ENCODE measurements at regions not wholly inside any gene's neighbourhood (a gene's known extent, or its start where the extent isn't known, plus 50 kb on each side); places are given as distances from the start of the nearest gene placed in this dataset.

DNA sequence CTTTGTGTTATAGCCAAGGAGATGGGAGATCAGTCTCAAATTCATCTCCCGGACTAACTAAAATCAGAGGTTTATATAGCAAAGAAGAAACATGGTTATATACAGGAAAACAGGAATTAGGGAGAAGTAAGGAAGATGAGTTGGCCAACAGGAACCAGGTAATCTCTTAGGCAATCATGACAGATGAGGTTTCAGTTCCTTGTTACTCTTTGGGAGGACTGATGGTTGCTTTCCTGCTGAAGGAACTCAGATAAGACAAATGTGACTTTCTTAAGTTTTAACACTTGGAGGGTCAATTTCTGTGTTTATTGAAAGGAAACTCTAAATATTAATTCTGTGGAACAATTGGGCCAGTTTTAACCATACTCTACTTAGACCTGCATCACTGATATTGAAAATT is 1072.0 kb upstream of the CNTN5 start:
- TF ChIP-seq, protein P1, sequence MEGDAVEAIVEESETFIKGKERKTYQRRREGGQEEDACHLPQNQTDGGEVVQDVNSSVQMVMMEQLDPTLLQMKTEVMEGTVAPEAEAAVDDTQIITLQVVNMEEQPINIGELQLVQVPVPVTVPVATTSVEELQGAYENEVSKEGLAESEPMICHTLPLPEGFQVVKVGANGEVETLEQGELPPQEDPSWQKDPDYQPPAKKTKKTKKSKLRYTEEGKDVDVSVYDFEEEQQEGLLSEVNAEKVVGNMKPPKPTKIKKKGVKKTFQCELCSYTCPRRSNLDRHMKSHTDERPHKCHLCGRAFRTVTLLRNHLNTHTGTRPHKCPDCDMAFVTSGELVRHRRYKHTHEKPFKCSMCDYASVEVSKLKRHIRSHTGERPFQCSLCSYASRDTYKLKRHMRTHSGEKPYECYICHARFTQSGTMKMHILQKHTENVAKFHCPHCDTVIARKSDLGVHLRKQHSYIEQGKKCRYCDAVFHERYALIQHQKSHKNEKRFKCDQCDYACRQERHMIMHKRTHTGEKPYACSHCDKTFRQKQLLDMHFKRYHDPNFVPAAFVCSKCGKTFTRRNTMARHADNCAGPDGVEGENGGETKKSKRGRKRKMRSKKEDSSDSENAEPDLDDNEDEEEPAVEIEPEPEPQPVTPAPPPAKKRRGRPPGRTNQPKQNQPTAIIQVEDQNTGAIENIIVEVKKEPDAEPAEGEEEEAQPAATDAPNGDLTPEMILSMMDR (conservative IDR thresholded peaks at IDR 0.05; ENCODE audit: control insufficient read depth, insufficient read depth, low read depth, low read length), result no peak
- H3K4me3 ChIP-seq (ENCODE audit: control insufficient read depth, low read depth, low read length), result no peak overlapping the region
- no peak for DNase-seq (ENCODE audit: low read depth)

DNA sequence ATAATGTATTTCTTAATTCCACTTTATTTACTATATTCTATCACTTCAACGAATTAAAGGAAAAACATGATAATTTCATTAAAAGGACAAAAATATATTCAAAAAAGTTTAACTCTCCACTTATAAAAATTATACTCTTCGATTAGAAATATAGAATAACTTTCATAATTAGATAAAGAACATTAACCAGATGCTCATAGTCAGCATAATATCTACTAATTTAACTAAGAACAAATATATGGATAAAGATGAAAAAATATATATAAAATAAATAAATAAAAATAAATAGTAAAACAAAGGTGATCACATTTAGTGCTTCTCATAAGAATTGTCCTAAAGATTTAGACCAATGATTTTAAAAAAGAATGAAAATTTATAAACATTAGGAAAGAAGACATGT is 1065.2 kb upstream of the CNTN5 start:
- no peak overlapping the region for H3K4me3 ChIP-seq (ENCODE audit: control insufficient read depth, low read depth, low read length)
- TF ChIP-seq, protein P1 (conservative IDR thresholded peaks at IDR 0.05; ENCODE audit: control insufficient read depth, insufficient read depth, low read depth, low read length), result no peak
- DNase-seq (ENCODE audit: low read depth), result no peak

DNA sequence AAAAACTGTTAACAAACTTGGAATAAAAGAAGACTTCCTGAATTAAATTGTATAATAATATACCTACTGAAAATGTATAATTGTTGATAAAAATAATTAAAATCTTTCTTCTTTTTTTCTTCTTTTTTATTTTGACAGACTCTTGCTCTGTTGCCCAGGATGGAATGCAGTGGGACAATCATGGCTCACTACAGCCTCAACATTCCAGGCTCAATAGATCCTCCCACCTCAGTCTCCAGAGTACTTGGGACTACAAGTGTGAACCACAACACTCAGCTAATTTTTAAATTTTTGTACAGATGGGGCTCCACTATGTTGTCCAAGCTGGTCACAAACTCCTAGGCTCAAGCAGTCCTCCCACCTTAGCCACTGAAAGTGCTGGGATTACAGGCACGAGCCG is 1063.8 kb upstream of the CNTN5 start:
- no peak for DNase-seq (ENCODE audit: low read depth)
- no peak overlapping the region for H3K4me3 ChIP-seq (ENCODE audit: control insufficient read depth, low read depth, low read length)
- TF ChIP-seq, protein P1 (conservative IDR thresholded peaks at IDR 0.05; ENCODE audit: control insufficient read depth, insufficient read depth, low read depth, low read length), result no peak

DNA sequence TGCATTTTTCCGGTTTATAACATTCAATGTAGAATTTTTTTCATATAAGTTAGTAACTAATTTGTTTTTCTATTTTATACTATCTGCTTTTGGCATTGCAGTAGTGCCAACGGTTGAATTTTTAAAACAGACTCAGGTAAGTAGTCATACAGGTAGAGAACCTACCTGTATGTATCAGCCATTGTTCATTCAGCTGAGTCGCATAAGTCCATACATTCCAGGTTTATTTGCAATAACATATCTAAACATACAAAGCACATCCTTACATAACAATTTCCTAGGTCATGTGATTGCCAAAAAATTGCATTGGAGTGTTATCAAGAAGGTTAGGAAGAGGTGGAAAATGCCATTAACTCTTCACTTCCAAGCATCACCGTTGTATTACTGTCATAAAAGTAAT is 1059.3 kb upstream of the CNTN5 start:
- TF ChIP-seq, protein P1 (conservative IDR thresholded peaks at IDR 0.05; ENCODE audit: control insufficient read depth, insufficient read depth, low read depth, low read length), result no peak
- no peak for DNase-seq (ENCODE audit: low read depth)
- H3K4me3 ChIP-seq (ENCODE audit: control insufficient read depth, low read depth, low read length), result no peak overlapping the region

DNA sequence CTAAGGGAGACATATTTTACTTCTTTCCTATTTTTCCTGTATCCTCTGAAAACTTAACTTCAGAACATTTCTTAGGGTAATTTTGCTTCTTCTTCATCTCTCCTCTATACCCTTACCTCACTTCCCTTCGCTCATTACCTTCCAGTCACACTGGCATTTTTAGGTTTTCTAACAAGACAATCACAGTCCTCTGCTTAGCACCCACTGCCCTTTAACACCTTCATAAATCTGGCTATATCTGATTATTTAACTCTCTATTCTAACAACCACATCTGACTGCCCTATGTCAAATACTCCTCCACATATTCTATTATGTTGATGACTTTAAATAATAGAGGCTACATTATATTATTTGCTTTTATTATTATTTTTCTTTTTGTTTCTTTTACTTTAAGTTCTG is 1058.0 kb upstream of the CNTN5 start:
- H3K4me3 ChIP-seq (ENCODE audit: control insufficient read depth, low read depth, low read length), result no peak overlapping the region
- no peak for DNase-seq (ENCODE audit: low read depth)
- TF ChIP-seq, protein P1 (conservative IDR thresholded peaks at IDR 0.05; ENCODE audit: control insufficient read depth, insufficient read depth, low read depth, low read length), result no peak

DNA sequence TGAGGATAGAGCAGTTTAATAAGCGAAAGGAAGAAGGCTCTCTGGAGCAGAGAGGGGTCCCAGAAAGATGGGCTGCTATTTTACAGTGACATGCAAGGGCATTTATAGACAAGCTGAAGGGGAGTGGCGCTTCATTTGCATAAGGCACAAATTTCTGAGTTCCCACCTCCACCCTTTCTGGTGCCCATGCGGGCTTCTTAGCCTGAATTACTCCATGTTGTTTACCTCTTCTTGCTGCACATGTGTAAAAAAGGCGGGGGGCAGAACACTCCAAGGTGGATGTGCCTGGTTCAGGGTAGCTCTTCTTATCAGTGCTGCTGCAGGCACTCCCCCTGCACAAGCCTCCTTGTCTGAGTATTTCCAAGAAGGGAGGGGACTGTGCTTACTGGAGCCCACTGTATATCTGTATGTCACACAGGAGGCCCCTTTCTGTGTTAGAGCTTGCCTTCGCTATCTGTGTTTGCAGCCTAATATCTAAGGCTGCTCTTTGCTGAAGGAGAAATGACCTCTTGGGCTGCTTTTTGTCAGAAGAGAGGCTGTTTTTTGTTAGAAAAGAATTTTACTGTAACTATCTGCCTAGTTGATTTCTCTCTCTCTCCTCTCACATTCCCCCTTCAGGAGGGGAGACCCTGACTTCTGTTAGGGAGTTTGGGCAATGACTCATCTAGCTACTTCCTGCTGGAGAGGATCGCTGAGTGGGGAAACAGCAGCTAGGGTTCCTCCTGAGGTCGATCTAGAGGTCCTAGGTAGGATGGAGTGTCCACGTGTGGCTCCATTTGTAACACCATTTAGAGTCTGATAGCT is 1057.0 kb upstream of the CNTN5 start:
- no peak overlapping the region for H3K4me3 ChIP-seq (ENCODE audit: control insufficient read depth, low read depth, low read length)
- TF ChIP-seq, protein P1 (conservative IDR thresholded peaks at IDR 0.05; ENCODE audit: control insufficient read depth, insufficient read depth, low read depth, low read length), result no peak
- no peak for DNase-seq (ENCODE audit: low read depth)

Data from fibroblast of mammary gland (primary cell).